HepG2 (cell line): ENCODE measurements at regions not wholly inside any gene's neighbourhood (a gene's known extent, or its start where the extent isn't known, plus 50 kb on each side); places are given as distances from the start of the nearest gene placed in this dataset.

Experiments used
- ATAC-seq: fragments of 200-7000 bp; cut with Tn5 transposase; 3 replicates; pipeline ENCODE4 v1.9.1; 2020; ENCODE audit warnings: mild to moderate bottlenecking, moderate library complexity
- BruUV-seq: library from RNA; stranded (reverse); fragments of 400-500 nt; replicated peaks from 2 replicates; lab custom pipeline; 2021; lab: Mats Ljungman, UMichigan
- CTCF ChIA-PET: fragments of 300-600 bp; formaldehyde crosslinking; extraction: SDS; loops from one replicate; lab custom pipeline; 2021; ENCODE audit warnings: low total read pairs, inconsistent platforms, low intra/inter-chr PET ratio; lab: Yijun Ruan, JAX
- POLR2A ChIA-PET: fragments of 350-600 bp; sonication (Branson Sonifier 250); formaldehyde crosslinking; loops from one replicate; lab custom pipeline; 2020; ENCODE audit warnings: antibody characterized with exemption, inconsistent platforms; lab: Yijun Ruan, JAX
- DNase-seq: peaks from one replicate; pipeline ENCODE4 v3.0.0-alpha.2; 2015; ENCODE audit warnings: low spot score
- FAIRE-seq: peaks from 3 replicates; lab custom pipeline; 2011; peaks lifted over from hg19 to GRCh38; lab: Jason Lieb, UNC
- H2AFZ ChIP-seq: one replicate; pipeline ENCODE4 v1.6.1; 2011; ENCODE audit warnings: low read length, inconsistent platforms
- H3K27ac ChIP-seq: fragments of 300-600 bp; 3 replicates; pipeline ENCODE4 v1.8.0; 2011; ENCODE audit warnings: mixed run types, mild to moderate bottlenecking, mixed read lengths, low read length, inconsistent platforms; ENCODE audit not compliant: insufficient read depth; ENCODE audit errors: extremely low read length
- H3K27me3 ChIP-seq, 2 experiments: fragments of 200-600 bp in 1 of 2; 2 replicates in 1 of 2; 3 replicates in 1 of 2; pipeline versions ENCODE4 v1.6.0 to v1.8.0; 2011; ENCODE audit warnings: low read length in 2 of 2, mild to moderate bottlenecking in 2 of 2, moderate library complexity in 2 of 2, inconsistent platforms in 1 of 2; ENCODE audit not compliant: insufficient read depth in 2 of 2, control insufficient read depth in 1 of 2
- H3K36me3 ChIP-seq, 2 experiments: fragments of 200-600 bp in 1 of 2; replicated peaks in 1 of 2; 2 replicates in 1 of 2; 3 replicates in 1 of 2; pipeline versions ENCODE4 v1.5.1 to v1.8.0; 2011; ENCODE audit warnings: low read length in 2 of 2, inconsistent platforms in 1 of 2; ENCODE audit not compliant: insufficient read depth in 2 of 2, control insufficient read depth in 1 of 2
- H3K4me1 ChIP-seq: 2 replicates; pipeline ENCODE4 v1.5.1; 2012; ENCODE audit warnings: low read length, inconsistent platforms; ENCODE audit not compliant: insufficient read depth
- H3K4me2 ChIP-seq: 2 replicates; pipeline ENCODE4 v1.6.0; 2011; ENCODE audit warnings: low read depth, low read length, inconsistent platforms
- H3K4me3 ChIP-seq, 3 experiments: fragments of 200-600 bp in 1 of 3; sonication (generic), shearing (Covaris generic) in 1 of 3; replicated peaks in 1 of 3; 2 replicates each; pipeline ENCODE4 v1.5.1; 2011 to 2016; ENCODE audit warnings: low read length in 3 of 3, inconsistent platforms in 2 of 3, low read depth in 2 of 3, mild to moderate bottlenecking in 2 of 3, control low read depth in 1 of 3, mixed read lengths in 1 of 3; ENCODE audit not compliant: insufficient read depth in 1 of 3
- H3K79me2 ChIP-seq: one replicate; pipeline ENCODE4 v1.6.1; 2011; ENCODE audit warnings: low read length, inconsistent platforms; ENCODE audit not compliant: insufficient read depth
- H3K9ac ChIP-seq: 2 replicates; pipeline ENCODE4 v1.6.0; 2011; ENCODE audit warnings: mild to moderate bottlenecking, low read depth, low read length, inconsistent platforms; ENCODE audit not compliant: insufficient read depth
- H3K9me3 ChIP-seq: 2 replicates; pipeline ENCODE4 v1.5.1; 2012; ENCODE audit warnings: mild to moderate bottlenecking, low read length
- H4K20me1 ChIP-seq: 2 replicates; pipeline ENCODE4 v1.6.0; 2011; ENCODE audit warnings: inconsistent platforms, mild to moderate bottlenecking, low read length, moderate library complexity; ENCODE audit not compliant: insufficient read depth
- GABPA ChIP-seq, 2 experiments: IDR thresholded peaks; 2 replicates each; pipeline ENCODE4 v1.6.1; 2011 to 2016; ENCODE audit warnings: low read depth in 2 of 2, low read length in 1 of 2, missing biosample characterization in 1 of 2, missing genetic modification characterization in 1 of 2
- HOXA9 ChIP-seq: sonication (generic); formaldehyde crosslinking; IDR thresholded peaks from 2 replicates; pipeline ENCODE4 v1.8.1; 2022; ENCODE audit warnings: missing genetic modification reagents, mild to moderate bottlenecking, moderate library complexity, borderline replicate concordance
- NFE2L1 ChIP-seq: sonication (generic); formaldehyde crosslinking; IDR thresholded peaks from 2 replicates; pipeline ENCODE4 v1.4.0; 2020; ENCODE audit warnings: missing genetic modification reagents, mild to moderate bottlenecking, borderline replicate concordance
- TARDBP ChIP-seq: sonication (generic); formaldehyde crosslinking; IDR thresholded peaks from 2 replicates; pipeline ENCODE4 v1.8.0; 2022; ENCODE audit warnings: mild to moderate bottlenecking, missing genetic modification reagents
- YY1 ChIP-seq: IDR thresholded peaks from 2 replicates; pipeline ENCODE4 v1.6.1; 2011; ENCODE audit warnings: low read length, low read depth, moderate library complexity, mild to moderate bottlenecking; ENCODE audit not compliant: insufficient read depth, insufficient replicate concordance
- ZBTB8A ChIP-seq: sonication (generic); formaldehyde crosslinking; IDR thresholded peaks from 2 replicates; pipeline ENCODE4 v1.4.0; 2020; ENCODE audit warnings: mild to moderate bottlenecking, low read depth, missing genetic modification reagents, borderline replicate concordance
- ZNF761 ChIP-seq: sonication (generic); formaldehyde crosslinking; conservative IDR thresholded peaks from 2 replicates; pipeline ENCODE4 v1.4.0; 2020; ENCODE audit warnings: mild to moderate bottlenecking, missing genetic modification reagents
- ZNF790 ChIP-seq: sonication (generic); formaldehyde crosslinking; IDR thresholded peaks from 2 replicates; pipeline ENCODE4 v1.8.0; 2022; ENCODE audit warnings: missing genetic modification reagents, mild to moderate bottlenecking, borderline replicate concordance
- WGBS: methylation state at CpG from one replicate; pipeline ENCODE4 v1.1.6; 2017; ENCODE audit warnings: low lambda C conversion rate; 5-methylcytosine and 5-hydroxymethylcytosine counted together
- in situ Hi-C: cut with HindIII; loops from 2 replicates; pipeline ENCODE4 v1.10.0; 2017; ENCODE audit warnings: low pct_unique_long_range_greater_than_20kb; ENCODE audit not compliant: extremely low pct_ligation_motif_present
- intact Hi-C: fragments of 100-400 bp; cut with micrococcal nuclease; formaldehyde crosslinking; loops from one replicate; pipeline ENCODE4 v1.10.0; 2022; ENCODE audit not compliant: unreplicated experiment
- TF ChIP-seq, protein P1 (sequence below): sonication (generic); formaldehyde crosslinking; IDR thresholded peaks from 2 replicates; pipeline ENCODE4 v1.4.0; 2020; ENCODE audit warnings: missing genetic modification reagents
- TF ChIP-seq, protein P2 (sequence below): sonication (generic); formaldehyde crosslinking; IDR thresholded peaks from 2 replicates; pipeline ENCODE4 v1.8.0; 2022; ENCODE audit warnings: mild to moderate bottlenecking, missing genetic modification reagents, borderline replicate concordance
- TF ChIP-seq, protein P3 (sequence below): sonication (generic); formaldehyde crosslinking; IDR thresholded peaks from 2 replicates; pipeline ENCODE4 v1.8.0; 2022; ENCODE audit warnings: mild to moderate bottlenecking, missing genetic modification reagents
- TF ChIP-seq, protein P4 (sequence below): sonication (generic); formaldehyde crosslinking; conservative IDR thresholded peaks from 2 replicates; pipeline ENCODE4 v1.8.0; 2022; ENCODE audit warnings: mild to moderate bottlenecking, moderate library complexity, missing genetic modification reagents

DNA sequence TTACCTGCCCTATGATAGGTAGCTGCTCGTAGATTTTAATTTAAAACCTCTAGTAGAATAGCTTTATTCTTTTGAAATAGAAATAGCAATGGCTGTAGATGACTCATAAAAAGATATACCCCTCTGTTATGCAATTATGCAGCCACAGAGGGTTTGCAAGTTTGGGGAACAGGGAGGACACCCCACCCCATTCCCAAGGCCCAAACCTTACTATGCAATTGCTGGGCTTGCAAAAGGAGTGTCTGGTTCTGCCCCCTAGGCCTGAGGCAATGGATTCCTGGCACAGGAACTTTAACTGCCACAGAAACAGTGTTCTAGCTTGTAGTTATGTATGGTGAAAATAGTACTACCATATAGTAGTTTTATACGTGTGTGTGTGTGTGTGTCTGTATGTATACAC lies 403.3 kb downstream of the ADAMTS20 start:
- Histone ChIP-seq H3K36me3 (no peaks in the 10 kb centered on the region), H3K4me2 (no peak overlapping the region), H2AFZ (no peak overlapping the region), H3K27ac (no peak overlapping the region), H4K20me1 (no peaks in the 10 kb centered on the region), H3K79me2 (no peaks in the 10 kb centered on the region), H3K4me3 (no peak overlapping the region), H3K4me1 (no peaks in the 10 kb centered on the region), H3K9ac (no peak overlapping the region), H3K9me3 (no peaks in the 10 kb centered on the region), H3K27me3 (no peaks in the 10 kb centered on the region)
- CTCF ChIA-PET: no interaction called here
- POLR2A ChIA-PET: no interaction called here
- 1% methylated on average over 2 of the region's 2 CpGs for WGBS
- no peak for DNase-seq
- no TSS peak for BruUV-seq
- in situ Hi-C loops: no loop called here
- no peak for ATAC-seq
- FAIRE-seq: no peak
- intact Hi-C loops: no loop called here
- no peak for TF ChIP-seq HOXA9 (CRISPR knock-in tag)
- no peak for TF ChIP-seq ZNF790
- TF ChIP-seq, protein P1, sequence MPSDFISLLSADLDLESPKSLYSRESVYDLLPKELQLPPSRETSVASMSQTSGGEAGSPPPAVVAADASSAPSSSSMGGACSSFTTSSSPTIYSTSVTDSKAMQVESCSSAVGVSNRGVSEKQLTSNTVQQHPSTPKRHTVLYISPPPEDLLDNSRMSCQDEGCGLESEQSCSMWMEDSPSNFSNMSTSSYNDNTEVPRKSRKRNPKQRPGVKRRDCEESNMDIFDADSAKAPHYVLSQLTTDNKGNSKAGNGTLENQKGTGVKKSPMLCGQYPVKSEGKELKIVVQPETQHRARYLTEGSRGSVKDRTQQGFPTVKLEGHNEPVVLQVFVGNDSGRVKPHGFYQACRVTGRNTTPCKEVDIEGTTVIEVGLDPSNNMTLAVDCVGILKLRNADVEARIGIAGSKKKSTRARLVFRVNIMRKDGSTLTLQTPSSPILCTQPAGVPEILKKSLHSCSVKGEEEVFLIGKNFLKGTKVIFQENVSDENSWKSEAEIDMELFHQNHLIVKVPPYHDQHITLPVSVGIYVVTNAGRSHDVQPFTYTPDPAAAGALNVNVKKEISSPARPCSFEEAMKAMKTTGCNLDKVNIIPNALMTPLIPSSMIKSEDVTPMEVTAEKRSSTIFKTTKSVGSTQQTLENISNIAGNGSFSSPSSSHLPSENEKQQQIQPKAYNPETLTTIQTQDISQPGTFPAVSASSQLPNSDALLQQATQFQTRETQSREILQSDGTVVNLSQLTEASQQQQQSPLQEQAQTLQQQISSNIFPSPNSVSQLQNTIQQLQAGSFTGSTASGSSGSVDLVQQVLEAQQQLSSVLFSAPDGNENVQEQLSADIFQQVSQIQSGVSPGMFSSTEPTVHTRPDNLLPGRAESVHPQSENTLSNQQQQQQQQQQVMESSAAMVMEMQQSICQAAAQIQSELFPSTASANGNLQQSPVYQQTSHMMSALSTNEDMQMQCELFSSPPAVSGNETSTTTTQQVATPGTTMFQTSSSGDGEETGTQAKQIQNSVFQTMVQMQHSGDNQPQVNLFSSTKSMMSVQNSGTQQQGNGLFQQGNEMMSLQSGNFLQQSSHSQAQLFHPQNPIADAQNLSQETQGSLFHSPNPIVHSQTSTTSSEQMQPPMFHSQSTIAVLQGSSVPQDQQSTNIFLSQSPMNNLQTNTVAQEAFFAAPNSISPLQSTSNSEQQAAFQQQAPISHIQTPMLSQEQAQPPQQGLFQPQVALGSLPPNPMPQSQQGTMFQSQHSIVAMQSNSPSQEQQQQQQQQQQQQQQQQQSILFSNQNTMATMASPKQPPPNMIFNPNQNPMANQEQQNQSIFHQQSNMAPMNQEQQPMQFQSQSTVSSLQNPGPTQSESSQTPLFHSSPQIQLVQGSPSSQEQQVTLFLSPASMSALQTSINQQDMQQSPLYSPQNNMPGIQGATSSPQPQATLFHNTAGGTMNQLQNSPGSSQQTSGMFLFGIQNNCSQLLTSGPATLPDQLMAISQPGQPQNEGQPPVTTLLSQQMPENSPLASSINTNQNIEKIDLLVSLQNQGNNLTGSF (CRISPR knock-in tag): no peak
- TF ChIP-seq ZBTB8A (CRISPR knock-in tag): no peak
- TF ChIP-seq, protein P2, sequence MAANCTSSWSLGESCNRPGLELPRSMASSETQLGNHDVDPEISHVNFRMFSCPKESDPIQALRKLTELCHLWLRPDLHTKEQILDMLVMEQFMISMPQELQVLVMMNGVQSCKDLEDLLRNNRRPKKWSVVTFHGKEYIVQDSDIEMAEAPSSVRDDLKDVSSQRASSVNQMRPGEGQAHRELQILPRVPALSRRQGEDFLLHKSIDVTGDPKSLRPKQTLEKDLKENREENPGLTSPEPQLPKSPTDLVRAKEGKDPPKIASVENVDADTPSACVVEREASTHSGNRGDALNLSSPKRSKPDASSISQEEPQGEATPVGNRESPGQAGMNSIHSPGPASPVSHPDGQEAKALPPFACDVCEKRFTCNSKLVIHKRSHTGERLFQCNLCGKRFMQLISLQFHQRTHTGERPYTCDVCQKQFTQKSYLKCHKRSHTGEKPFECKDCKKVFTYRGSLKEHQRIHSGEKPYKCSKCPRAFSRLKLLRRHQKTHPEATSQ (CRISPR knock-in tag): no peak
- no peak for TF ChIP-seq NFE2L1 (CRISPR knock-in tag)
- TF ChIP-seq, protein P3, sequence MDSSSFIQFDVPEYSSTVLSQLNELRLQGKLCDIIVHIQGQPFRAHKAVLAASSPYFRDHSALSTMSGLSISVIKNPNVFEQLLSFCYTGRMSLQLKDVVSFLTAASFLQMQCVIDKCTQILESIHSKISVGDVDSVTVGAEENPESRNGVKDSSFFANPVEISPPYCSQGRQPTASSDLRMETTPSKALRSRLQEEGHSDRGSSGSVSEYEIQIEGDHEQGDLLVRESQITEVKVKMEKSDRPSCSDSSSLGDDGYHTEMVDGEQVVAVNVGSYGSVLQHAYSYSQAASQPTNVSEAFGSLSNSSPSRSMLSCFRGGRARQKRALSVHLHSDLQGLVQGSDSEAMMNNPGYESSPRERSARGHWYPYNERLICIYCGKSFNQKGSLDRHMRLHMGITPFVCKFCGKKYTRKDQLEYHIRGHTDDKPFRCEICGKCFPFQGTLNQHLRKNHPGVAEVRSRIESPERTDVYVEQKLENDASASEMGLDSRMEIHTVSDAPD (CRISPR knock-in tag): no peak
- TF ChIP-seq GABPA (IDR thresholded peaks at IDR 0.05; ENCODE audit: low read depth, low read length): no peak
- no peak for TF ChIP-seq GABPA (CRISPR knock-in tag; IDR thresholded peaks at IDR 0.05; ENCODE audit: low read depth)
- TF ChIP-seq, protein P4, sequence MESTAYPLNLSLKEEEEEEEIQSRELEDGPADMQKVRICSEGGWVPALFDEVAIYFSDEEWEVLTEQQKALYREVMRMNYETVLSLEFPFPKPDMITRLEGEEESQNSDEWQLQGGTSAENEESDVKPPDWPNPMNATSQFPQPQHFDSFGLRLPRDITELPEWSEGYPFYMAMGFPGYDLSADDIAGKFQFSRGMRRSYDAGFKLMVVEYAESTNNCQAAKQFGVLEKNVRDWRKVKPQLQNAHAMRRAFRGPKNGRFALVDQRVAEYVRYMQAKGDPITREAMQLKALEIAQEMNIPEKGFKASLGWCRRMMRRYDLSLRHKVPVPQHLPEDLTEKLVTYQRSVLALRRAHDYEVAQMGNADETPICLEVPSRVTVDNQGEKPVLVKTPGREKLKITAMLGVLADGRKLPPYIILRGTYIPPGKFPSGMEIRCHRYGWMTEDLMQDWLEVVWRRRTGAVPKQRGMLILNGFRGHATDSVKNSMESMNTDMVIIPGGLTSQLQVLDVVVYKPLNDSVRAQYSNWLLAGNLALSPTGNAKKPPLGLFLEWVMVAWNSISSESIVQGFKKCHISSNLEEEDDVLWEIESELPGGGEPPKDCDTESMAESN (CRISPR knock-in tag): no peak
- no peak for TF ChIP-seq YY1
- TF ChIP-seq ZNF761 (CRISPR knock-in tag): no peak
- no peak for TF ChIP-seq TARDBP
